Cardiac septum (tissue), 1 donor: ENCODE measurements at regions not wholly inside any gene's neighbourhood (a gene's known extent, or its start where the extent isn't known, plus 50 kb on each side); places are given as distances from the start of the nearest gene placed in this dataset.

Experiments
- DNase-seq: peaks from one replicate; pipeline ENCODE4 v3.0.0-alpha.2; 2020; ENCODE audit warnings: low spot score
- intact Hi-C: fragments of 100-400 bp; cut with DNase I; formaldehyde crosslinking; loops from one replicate; pipeline ENCODE4 v1.14.0; 2022
- donor health status: DM: no; HTN: no; CAD: no.

GRCh38 chr2:4020649-4021048 is 317.3 kb downstream of the DCDC2C start:
- no peak for DNase-seq
- intact Hi-C loops: no loop called here

DNA sequence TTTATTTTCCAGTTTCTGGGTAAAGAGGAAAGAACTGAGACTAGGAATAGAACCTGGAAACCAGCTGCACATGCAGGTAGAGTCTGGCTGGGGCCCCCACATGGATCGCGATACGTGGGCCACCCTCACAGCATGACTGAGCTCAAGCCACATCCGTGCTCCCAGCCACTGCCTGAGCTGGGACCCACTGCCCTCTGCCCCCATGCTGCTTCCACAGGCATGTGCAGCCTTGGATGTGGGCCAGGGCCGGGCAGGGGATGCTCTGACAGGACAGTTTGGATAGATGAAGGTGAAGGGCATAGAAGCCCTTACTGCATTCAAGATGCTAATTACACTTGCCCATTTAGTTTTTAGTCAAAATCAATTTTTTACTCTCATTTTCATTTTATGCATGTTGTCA is 321.2 kb downstream of the DCDC2C start:
- no peak for DNase-seq
- intact Hi-C loops: no loop called here

DNA sequence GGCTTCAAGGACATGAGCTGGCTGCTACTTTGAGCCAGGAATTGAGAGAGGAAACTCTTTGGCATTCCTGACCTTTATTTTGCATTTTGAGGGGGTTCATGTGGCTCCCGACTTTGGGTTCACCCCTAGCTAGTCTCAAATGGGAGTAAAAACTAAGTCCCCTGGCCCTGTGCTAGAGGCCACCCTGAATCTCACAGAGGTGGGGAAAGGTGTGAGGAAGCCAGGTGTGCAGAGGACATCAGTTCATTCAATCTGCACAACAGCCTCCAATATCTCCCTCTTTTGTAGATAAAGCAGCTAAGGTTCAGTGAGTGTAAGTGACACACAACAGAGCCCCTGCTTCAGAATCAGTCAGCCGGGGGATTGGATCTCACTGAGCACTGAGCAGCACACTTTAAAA is 325.7 kb downstream of the DCDC2C start:
- intact Hi-C loops: no loop called here
- no peak for DNase-seq

DNA sequence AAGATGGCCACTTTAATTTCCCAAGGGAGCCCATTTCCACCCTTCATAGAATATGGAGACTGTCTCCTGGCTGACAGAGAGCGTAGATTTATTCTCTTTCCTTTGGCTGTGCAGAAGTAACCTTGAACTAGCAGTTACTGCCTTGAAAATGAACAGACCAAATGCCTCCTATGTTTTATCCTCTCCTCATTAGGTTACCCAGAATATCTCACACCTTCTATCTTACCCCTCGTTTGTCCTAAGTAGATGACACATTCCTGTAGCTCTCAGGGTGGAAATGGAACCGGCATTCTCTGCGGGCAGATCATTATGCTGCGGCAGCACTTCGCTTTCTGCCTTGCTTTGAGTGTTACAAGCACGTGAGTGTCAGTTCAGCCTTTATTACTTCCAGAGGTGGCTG is 336.5 kb downstream of the DCDC2C start:
- intact Hi-C loops: no loop called here
- no peak for DNase-seq

DNA sequence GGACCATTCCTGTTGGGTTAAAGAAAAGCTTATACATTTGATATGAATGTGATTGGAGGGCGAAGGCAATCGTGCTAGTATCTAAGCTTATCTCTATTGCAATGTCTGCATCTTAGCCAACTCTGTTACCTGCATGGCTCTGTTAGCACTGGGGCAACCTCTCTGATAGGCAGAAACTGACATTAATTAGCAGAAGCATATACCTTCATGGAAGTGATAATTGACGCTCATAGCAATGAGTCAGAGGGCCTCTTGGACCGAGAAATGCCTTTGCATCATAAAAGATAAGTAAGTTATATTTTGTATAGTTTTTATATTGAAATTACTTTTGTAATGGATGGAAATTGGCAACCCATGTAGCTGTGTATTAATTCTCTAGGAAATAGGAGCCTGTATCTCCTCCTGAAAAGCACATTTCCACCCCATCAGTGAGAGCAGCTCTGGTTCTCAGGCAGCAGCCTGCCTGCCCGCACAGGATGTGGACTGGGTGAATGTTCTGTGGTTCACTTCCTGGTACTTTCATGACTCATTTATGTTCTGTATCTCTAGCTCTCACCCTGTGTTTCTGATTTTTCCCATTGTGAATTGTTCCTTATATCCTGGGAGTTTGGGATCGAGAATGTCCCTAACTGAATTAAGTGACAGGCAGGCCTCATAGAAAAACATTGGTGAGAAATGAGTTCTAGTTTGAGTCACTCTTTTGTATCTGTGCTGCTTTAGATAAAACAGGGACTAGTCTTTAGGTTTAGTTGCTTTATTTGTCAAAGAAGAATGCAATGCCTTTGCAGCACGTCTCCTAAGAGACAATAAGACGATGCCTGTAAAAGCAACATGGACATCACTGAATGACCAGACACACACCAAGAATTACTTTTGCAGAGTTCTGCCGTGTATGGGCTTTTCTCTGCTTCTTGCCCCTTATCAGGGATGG is 344.9 kb downstream of the DCDC2C start:
- DNase-seq: no peak
- intact Hi-C loops: no loop called here

DNA sequence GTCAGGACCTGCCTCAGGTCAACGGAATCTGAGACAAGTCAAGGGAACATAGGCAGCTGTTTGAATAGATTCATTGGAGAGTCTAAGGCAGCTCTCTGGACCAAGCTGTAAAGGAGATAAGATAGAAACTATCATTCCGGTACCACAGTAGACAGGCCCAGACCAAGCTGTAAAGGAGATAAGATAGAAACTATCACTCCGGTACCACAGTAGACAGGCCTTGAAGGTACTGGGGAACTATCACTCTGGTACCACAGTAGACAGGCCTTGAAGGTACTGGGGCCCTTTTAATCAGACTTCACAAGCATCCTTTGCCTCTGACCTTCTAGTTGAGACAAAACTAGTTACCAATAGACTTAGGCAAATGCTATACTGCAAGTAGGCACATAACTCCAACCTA is 346.1 kb downstream of the DCDC2C start:
- DNase-seq: no peak
- intact Hi-C loops: no loop called here

- DNase-seq: no peak
- intact Hi-C loops: no loop called here
Observed at GRCh38 chr2:4053769-4054493, 350.6 kb downstream of the DCDC2C start.

DNA sequence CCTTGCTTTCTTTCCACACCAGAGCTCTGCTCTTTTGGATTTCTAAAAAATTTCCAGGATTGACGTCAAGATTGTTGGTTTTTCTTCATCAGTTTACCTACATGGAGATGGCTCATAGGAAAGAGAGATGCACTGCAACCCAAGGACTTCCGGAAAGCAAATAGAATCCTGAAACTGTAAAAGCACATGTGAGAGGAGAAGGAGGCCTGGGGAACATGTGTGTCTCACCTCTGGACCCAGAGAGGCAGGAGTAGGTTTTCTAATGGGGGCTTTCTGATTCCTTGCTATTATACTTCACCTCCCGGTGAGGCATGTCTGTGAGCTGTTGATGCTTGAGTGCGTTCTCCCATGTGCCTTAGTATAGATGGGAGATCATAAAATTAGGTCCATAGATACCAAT is 362.8 kb downstream of the DCDC2C start:
- DNase-seq: no peak
- intact Hi-C loops: no loop called here

DNA sequence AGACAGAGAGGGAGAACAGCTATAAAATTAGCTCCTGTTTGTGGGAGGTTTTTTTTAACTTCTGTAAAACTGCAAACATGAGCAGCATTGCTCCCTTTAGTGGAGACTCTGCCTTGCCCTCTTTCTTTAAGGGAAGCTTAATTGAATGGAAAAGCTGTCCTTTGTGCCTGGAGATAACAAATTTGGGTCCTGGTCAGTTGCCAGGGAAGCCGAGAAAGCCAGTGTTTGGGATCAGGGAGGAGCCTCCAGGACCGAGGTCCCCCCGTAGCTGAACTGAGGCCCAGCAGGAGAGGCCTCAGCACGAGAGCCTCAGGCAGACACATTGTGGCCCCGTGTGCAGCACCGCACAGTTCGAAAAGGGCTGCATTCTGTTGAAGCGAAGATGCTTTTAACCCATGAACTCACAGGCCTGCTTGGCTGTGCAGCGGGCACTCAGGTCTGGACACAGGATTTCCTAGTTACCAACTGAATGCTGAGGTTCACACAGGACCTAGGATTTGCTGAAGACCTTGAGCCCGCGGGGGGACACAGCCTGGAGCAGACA is 369.7 kb downstream of the DCDC2C start:
- DNase-seq: no peak
- intact Hi-C loops: no loop called here

- intact Hi-C loops: no loop called here
- no peak for DNase-seq
Observed at GRCh38 chr2:4077017-4077416, 373.6 kb downstream of the DCDC2C start.

- no peak for DNase-seq
- intact Hi-C loops: no loop called here
Observed at GRCh38 chr2:4085186-4085585, 381.8 kb downstream of the DCDC2C start.

DNA sequence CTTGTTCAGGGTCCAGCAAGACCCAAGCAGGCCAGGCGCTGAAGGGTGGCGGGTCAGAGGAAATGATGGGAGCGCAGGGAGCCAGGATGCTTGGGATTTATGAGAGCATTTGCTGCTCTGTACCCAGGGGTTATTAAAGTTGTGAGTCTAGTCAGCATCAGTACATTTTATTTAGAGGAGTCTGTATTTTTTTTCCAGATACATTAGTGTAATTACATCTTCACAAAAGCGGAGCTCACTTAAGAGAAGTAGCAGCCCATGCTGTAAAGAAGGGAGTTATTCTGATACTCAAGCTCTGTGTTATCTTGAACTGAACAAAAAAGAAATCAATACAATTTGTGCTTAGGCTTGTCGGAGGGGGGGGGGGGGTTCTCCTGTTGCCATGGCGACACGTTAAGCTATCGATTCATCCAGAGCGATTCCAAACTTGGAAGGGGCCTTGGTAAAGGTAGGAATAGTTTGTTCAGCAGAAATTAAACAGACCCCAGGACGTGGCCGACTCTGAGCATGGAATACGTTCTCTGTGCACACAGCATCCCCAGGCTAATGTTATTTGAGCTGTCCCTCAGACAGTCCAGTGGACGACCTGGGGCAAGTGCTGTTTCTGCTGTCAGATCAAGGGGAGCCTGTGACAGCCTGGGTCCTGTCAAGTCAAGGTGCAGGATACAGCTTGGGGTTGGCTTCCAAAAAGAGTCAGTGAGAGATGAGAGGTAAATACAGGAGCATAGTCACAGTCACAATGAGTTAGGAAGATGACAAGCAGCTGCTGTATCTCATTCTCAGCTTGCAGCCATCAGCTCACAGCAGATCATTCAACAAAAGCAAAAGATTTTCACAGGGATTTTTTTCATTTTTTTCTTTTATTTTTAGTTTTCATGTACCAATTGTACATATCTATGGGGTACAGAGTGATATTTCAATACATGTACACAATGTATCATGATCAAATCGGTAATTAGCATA is 387.6 kb downstream of the DCDC2C start:
- intact Hi-C loops: no loop called here
- no peak for DNase-seq

DNA sequence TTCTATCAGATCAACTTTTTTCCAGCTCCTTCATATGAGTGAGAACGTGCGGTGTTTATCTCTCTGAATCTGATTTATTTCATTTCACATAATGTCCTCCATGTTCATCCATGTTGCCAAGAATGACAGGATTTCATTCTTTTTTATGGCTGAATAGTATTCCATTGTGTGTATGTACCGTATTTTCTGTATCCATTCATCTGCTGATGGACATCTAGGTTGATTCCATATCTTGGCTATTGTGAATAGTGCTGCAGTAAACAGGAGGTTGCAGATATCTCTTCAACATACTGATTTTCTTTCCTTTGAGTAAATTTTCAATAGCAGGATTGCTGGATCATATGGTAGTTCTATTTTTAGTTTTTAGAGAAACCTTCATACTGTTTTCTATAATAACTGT is 388.5 kb downstream of the DCDC2C start:
- no peak for DNase-seq
- intact Hi-C loops: no loop called here

- intact Hi-C loops: no loop called here
Observed at GRCh38 chr2:4094743-4095142, 391.4 kb downstream of the DCDC2C start.

DNA sequence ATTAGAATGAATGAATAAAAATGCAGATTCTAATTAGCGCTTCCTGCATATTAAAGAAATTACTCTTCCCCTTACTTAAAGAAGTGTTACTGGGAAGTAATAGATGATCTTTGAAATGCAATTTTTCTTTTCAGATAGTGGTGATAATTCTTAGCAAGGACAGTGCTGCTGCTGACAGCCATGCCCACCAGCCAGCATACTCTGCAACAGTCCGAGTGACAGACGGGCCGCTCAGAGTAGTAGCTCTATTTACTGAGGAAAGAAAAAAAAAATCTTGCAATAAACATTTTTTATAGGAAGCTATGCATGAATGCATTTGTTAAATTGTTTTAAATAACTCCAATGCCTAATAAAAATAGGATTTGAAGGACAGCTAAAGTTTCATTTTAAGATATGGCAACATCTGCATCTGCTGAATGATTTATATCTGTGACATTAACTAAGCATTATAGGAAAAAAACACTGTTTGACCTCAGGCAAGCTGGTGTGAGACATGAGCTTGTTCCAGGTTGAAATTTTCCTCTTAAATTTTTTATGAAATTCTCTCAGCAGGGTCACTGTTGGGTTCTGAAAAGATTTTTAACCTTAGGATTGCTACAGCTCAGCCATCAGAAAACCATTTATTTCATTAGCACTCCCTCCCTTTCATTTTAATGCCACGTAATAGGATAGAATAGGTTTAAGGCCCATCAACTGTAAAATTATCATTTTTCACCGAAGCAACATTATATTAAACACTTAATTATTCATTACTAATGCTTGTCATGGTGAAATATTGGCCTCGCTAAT is 393.8 kb downstream of the DCDC2C start:
- no peak for DNase-seq
- intact Hi-C loops: no loop called here

More at GRCh38 chr2:4094743-4095142, 391.4 kb downstream of the DCDC2C start:
- DNase-seq: no peak

GRCh38 chr2:4098137-4098536 is 394.8 kb downstream of the DCDC2C start:
- intact Hi-C loops: no loop called here
- DNase-seq: no peak

- intact Hi-C loops: no loop called here
- no peak for DNase-seq
Observed at GRCh38 chr2:4101936-4102335, 398.6 kb downstream of the DCDC2C start.

- intact Hi-C loops: no loop called here
- DNase-seq: no peak
Observed at GRCh38 chr2:4107179-4107578, 403.8 kb downstream of the DCDC2C start.

- no peak for DNase-seq
- intact Hi-C loops: no loop called here
Observed at GRCh38 chr2:4110273-4110672, 406.9 kb downstream of the DCDC2C start.
